Uterus (tissue), 3 donors: ENCODE measurements at regions not wholly inside any gene's neighbourhood (a gene's known extent, or its start where the extent isn't known, plus 50 kb on each side); places are given as distances from the start of the nearest gene placed in this dataset.

ENCODE experiments used
- DNase-seq, 2 donors: peaks; one replicate each; pipeline ENCODE4 v3.0.0-alpha.2; 2019 to 2020
- H3K27ac ChIP-seq, 2 donors: fragments of 200-600 bp; sonication (generic); 1 replicate in 1 of 2; 2 replicates in 1 of 2; pipeline ENCODE4 v1.5.1; 2016 to 2018
- H3K27me3 ChIP-seq, 2 donors: fragments of 200-600 bp; sonication (generic); one replicate each; pipeline ENCODE4 v1.5.1; 2018 to 2019; ENCODE audit warnings: control low read depth in 1 of 2
- H3K36me3 ChIP-seq, 2 donors: fragments of 200-600 bp; sonication (generic); one replicate each; pipeline ENCODE4 v1.5.1; 2019; ENCODE audit warnings: control low read depth in 1 of 2
- H3K4me1 ChIP-seq, 2 donors: fragments of 200-600 bp; sonication (generic); one replicate each; pipeline ENCODE4 v1.5.1; 2018 to 2019; ENCODE audit warnings: control low read depth in 1 of 2
- H3K4me3 ChIP-seq, 2 donors: fragments of 200-600 bp; sonication (generic); 1 replicate in 1 of 2; 2 replicates in 1 of 2; pipeline ENCODE4 v1.5.1; 2018 to 2019; ENCODE audit warnings: mild to moderate bottlenecking in 1 of 2
- H3K9me3 ChIP-seq, 2 donors: fragments of 200-600 bp; sonication (generic); one replicate each; pipeline ENCODE4 v1.5.1; 2019; ENCODE audit warnings: control low read depth in 1 of 2
- POLR2A ChIP-seq, 2 donors: fragments of 450-650 bp; IDR thresholded peaks; one replicate each; pipeline ENCODE4 v1.6.1; 2016; ENCODE audit warnings: antibody characterized with exemption in 2 of 2, mild to moderate bottlenecking in 1 of 2, moderate library complexity in 1 of 2
- intact Hi-C: fragments of 100-400 bp; cut with DNase I; formaldehyde crosslinking; loops from one replicate; pipeline ENCODE4 v1.15.1; 2023; ENCODE audit warnings: low total_unique reads
- TF ChIP-seq, protein P1 (sequence below), 4 experiments: fragments of 200-600 bp in 2 of 4; fragments of 450-650 bp in 2 of 4; sonication (generic) in 2 of 4; IDR thresholded peaks; one replicate each; pipeline ENCODE4 v1.5.1; 2016 to 2019; ENCODE audit warnings: antibody characterized with exemption in 4 of 4, mild to moderate bottlenecking in 2 of 4, moderate library complexity in 1 of 4
- donor health status: DM: yes; HTN: yes; CAD: no.

DNA sequence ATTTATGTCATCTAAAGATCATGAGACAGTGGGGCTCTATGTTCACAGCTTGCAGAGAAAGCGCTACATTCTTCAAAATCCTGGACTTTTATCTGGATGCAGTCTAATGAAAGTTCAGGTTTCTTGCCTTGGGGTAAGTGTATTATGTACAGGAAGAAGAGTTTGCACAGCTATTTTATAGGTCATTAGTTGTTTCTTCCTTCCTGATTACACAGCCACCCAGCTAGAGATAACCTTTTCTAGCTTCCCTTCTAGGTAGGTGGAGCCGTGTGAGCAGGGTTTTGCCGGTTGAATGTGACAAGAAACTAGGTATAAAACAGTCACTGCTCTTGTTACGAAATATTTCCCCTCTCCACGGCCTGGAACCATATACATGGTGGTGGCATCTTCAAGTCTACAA, 800.8 kb upstream of the SOX11 start:
- TF ChIP-seq POLR2A (IDR thresholded peaks at IDR 0.05) = no peak
- no peak overlapping the region for H3K4me3 ChIP-seq
- no peaks in the 10 kb centered on the region for H3K27me3 ChIP-seq
- no peak overlapping the region for H3K27ac ChIP-seq
- H3K4me1 ChIP-seq = no peaks in the 10 kb centered on the region
- intact Hi-C loops = no loop called here
- no peak for DNase-seq
- H3K9me3 ChIP-seq = no peaks in the 10 kb centered on the region
- no peaks in the 10 kb centered on the region for H3K36me3 ChIP-seq

DNA sequence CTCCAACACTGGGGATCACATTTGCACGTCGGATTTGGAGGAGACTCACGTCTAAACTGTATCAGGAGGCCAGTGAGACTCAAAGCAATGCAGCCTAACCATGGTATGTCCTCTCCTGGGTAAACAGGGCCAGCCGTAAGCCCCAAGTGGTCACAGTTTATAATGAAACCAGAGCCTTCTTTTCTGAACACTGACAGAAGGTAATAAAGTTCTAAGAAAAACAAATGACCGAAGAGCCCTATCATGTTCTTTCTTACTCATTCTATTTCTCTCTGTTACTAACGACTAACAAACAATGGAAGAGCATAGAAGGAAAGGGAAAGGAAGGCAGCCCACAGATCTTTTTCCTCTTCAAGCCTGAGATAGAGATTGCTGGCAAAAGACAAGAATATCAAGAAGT, 796.8 kb upstream of the SOX11 start:
- H3K27me3 ChIP-seq = no peaks in the 10 kb centered on the region
- intact Hi-C loops = no loop called here

DNA sequence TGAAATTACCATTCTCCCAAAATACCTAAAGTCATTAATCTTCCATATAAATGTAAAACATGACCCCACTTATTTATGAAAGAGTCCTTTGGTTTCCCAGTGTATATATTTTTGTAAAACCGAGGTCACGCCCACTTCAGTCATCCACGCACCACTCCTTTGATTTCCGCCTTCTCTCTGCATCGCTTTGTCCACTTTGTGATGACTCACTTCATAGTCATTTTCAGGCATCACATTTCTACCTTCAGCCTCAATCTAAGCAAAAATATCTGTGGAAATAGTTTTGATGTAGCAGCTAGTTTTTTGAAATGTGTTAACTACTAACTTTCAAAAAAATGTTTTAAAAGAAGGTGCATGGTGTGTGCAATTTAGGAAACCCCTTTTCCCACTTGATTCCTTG, 793.5 kb upstream of the SOX11 start:
- no peaks in the 10 kb centered on the region for H3K4me1 ChIP-seq
- intact Hi-C loops = no loop called here
- no peaks in the 10 kb centered on the region for H3K36me3 ChIP-seq
- TF ChIP-seq POLR2A (IDR thresholded peaks at IDR 0.05) = no peak
- no peak overlapping the region for H3K27ac ChIP-seq
- H3K27me3 ChIP-seq = no peaks in the 10 kb centered on the region
- H3K4me3 ChIP-seq = no peak overlapping the region
- H3K9me3 ChIP-seq = no peaks in the 10 kb centered on the region
- no peak for DNase-seq

More for the DNA sequence above, 796.8 kb upstream of the SOX11 start:
- Histone ChIP-seq H3K36me3 (no peaks in the 10 kb centered on the region), H3K27ac (no peak overlapping the region), H3K4me1 (no peaks in the 10 kb centered on the region), H3K9me3 (no peaks in the 10 kb centered on the region), H3K4me3 (no peak overlapping the region)
- TF ChIP-seq, protein P1, sequence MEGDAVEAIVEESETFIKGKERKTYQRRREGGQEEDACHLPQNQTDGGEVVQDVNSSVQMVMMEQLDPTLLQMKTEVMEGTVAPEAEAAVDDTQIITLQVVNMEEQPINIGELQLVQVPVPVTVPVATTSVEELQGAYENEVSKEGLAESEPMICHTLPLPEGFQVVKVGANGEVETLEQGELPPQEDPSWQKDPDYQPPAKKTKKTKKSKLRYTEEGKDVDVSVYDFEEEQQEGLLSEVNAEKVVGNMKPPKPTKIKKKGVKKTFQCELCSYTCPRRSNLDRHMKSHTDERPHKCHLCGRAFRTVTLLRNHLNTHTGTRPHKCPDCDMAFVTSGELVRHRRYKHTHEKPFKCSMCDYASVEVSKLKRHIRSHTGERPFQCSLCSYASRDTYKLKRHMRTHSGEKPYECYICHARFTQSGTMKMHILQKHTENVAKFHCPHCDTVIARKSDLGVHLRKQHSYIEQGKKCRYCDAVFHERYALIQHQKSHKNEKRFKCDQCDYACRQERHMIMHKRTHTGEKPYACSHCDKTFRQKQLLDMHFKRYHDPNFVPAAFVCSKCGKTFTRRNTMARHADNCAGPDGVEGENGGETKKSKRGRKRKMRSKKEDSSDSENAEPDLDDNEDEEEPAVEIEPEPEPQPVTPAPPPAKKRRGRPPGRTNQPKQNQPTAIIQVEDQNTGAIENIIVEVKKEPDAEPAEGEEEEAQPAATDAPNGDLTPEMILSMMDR (IDR thresholded peaks at IDR 0.05) = no peak
- TF ChIP-seq POLR2A (IDR thresholded peaks at IDR 0.05) = no peak
- no peak for DNase-seq

DNA sequence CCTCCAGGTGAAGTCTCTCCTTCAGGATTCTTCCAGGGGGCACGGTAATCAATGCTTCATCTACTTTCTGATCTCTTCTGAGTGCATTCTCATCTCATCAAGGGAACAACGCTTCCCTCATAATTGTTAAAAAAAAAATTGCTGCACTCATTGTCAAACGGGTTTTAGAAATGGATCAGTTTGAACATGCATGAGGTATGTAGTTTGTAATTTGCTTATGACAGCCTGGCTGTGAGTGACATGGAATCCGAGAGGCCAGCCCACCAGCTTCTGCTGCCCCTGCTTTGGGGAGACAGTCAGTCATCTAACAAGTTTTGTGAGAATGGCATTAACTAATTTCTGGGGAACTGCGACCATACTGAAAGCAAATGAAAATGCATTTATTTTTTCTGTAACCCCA, 791.9 kb upstream of the SOX11 start:
- Histone ChIP-seq H3K9me3 (no peaks in the 10 kb centered on the region), H3K4me3 (no peak overlapping the region), H3K27ac (no peak overlapping the region), H3K4me1 (no peaks in the 10 kb centered on the region), H3K27me3 (no peaks in the 10 kb centered on the region), H3K36me3 (no peaks in the 10 kb centered on the region)
- TF ChIP-seq, protein P1 (IDR thresholded peaks at IDR 0.05) = no peak
- no peak for TF ChIP-seq POLR2A (IDR thresholded peaks at IDR 0.05)
- DNase-seq = no peak
- intact Hi-C loops = no loop called here

DNA sequence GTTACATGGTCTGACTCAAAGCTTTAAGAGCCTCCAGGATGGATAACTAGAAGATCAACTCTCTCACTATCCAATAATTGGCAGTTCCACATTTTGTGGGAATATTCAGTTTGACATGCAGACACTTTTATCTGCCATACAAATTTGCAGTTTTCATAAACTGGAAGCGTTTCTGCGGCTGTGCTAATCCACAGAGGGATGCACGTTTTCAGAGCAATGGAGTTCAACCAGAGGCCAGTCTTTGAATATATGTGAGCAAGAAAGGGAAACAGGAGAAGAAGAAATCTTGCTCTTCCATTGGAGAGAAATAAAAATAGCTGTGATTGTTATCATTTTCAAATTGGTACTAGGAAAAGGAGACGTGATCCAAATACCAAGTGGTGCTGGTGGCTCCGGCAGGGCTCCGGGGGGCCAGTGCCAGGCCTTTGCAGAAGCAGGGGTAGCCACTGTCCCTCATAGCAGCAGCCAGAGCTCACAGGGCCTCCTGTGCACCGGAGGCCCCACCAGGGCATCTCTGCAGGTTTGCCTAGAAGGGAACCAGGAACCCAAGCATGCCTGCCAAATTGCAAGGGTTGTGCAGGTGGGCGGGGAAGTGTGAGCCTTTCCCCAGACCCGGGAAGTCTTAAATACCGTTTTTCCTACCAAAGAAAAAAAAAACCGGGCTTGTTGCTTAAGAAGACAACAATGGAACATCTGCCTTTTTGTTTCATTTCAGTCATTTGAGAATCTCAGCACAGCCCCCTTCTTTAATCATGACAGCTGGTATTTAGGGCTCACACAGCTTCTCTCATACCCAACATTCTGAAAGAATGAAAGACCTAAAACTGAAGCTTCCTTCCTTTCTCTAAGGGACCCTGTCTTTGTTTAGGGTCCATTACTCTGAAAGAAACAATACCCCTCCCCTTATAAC, 791.1 kb upstream of the SOX11 start:
- Histone ChIP-seq H3K36me3 (no peaks in the 10 kb centered on the region), H3K9me3 (no peaks in the 10 kb centered on the region), H3K27ac (no peak overlapping the region), H3K27me3 (no peaks in the 10 kb centered on the region), H3K4me1 (no peaks in the 10 kb centered on the region), H3K4me3 (no peak overlapping the region)
- TF ChIP-seq, protein P1 (IDR thresholded peaks at IDR 0.05) = no peak
- TF ChIP-seq POLR2A (IDR thresholded peaks at IDR 0.05) = no peak
- DNase-seq = no peak
- intact Hi-C loops = no loop called here

DNA sequence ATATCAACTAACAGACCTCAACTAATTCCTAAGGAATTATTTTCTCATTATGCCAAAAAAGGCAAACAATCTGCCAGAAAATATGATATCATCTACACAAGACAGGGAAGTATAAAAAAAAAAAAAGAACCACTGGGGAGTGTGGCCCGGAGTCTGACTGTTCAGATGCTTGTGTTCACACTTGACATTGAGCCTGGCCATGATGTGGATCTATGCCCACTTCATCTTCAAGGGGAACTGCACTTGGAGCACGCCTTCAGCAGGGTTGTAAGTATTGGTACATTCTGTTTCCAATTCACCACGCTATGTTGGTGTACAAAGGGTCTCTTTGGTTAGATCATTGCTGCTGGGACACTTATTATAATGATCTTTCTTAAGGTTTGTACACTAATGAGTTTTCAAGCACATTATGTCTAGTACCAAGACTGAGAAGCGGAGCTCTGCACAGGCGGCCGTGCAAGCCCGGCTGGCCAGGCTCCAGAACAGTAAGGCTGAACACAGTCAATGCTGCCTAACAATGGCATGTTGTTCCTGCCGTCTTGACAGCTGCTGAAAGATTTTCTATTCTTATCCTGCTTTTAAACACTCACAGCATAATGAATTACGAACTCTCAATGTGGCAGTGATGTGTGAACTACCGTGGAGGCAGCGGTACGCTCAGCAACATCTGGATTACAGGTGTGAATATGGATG, 788.4 kb upstream of the SOX11 start:
- TF ChIP-seq, protein P1 (IDR thresholded peaks at IDR 0.05) = no peak
- TF ChIP-seq POLR2A (IDR thresholded peaks at IDR 0.05) = no peak
- H3K4me3 ChIP-seq = no peak overlapping the region
- H3K36me3 ChIP-seq = no peaks in the 10 kb centered on the region
- no peaks in the 10 kb centered on the region for H3K9me3 ChIP-seq
- no peaks in the 10 kb centered on the region for H3K27me3 ChIP-seq
- DNase-seq = no peak
- no peaks in the 10 kb centered on the region for H3K4me1 ChIP-seq
- no peak overlapping the region for H3K27ac ChIP-seq
- intact Hi-C loops = no loop called here
